ENCODE measurements at regions not wholly inside any gene's neighbourhood (a gene's known extent, or its start where the extent isn't known, plus 50 kb on each side); places are given as distances from the start of the nearest gene placed in this dataset.

DNA sequence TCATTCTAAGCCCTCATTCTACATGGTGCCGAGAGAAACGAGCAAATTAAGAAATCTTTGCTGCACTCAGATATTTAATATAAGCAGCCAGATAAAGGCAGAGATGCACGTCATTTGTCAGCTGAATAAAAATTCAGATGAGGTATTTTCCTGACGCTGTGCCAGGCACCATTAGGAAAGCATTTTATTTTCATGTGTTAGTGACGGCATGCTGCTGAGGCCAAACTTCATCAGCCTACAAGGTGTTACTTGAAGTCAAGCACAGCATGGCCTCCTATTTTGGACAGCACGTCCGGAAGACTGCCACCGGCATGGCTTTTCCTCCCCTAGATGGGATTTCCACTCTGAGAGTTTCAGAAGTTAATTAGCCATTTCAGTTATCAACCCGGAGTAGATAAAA is 70.3 kb downstream of the IRX3 start:
- Mint-ChIP-seq H3K27me3 (ENCODE audit: low read depth) (peaks cover 38% of the 10 kb centered on the region), H3K4me1 (peaks cover 25% of the 10 kb centered on the region), H3K4me3 (no peak overlapping the region), H3K27ac (no peak overlapping the region), H3K36me3 (ENCODE audit: low read depth) (no peaks in the 10 kb centered on the region), H3K9me3 (no peaks in the 10 kb centered on the region)
- TF ChIP-seq CTCF (IDR thresholded peaks at IDR 0.05; ENCODE audit: unreplicated experiment in 3 of 3), result no peak

GRCh38 chr16:54215471-54215870 is 71.1 kb downstream of the IRX3 start:
- H3K36me3 Mint-ChIP-seq (ENCODE audit: low read depth), result no peaks in the 10 kb centered on the region
- H3K27ac Mint-ChIP-seq, result no peak overlapping the region
- H3K4me1 Mint-ChIP-seq, result peaks cover 25% of the 10 kb centered on the region
- TF ChIP-seq CTCF (IDR thresholded peaks at IDR 0.05; ENCODE audit: unreplicated experiment in 3 of 3), result no peak
- no peak overlapping the region for H3K4me3 Mint-ChIP-seq
- no peaks in the 10 kb centered on the region for H3K9me3 Mint-ChIP-seq
- H3K27me3 Mint-ChIP-seq (ENCODE audit: low read depth), result peaks cover 40% of the 10 kb centered on the region

- no peak for TF ChIP-seq CTCF (IDR thresholded peaks at IDR 0.05; ENCODE audit: unreplicated experiment in 3 of 3)
- H3K9me3 Mint-ChIP-seq, result no peaks in the 10 kb centered on the region
- H3K4me3 Mint-ChIP-seq, result no peak overlapping the region
- no peak overlapping the region for H3K27ac Mint-ChIP-seq
- H3K27me3 Mint-ChIP-seq (ENCODE audit: low read depth), result peaks cover 51% of the 10 kb centered on the region
- peaks cover 28% of the 10 kb centered on the region for H3K4me1 Mint-ChIP-seq
- no peaks in the 10 kb centered on the region for H3K36me3 Mint-ChIP-seq (ENCODE audit: low read depth)
Observed at GRCh38 chr16:54213322-54213721, 73.3 kb downstream of the IRX3 start.

DNA sequence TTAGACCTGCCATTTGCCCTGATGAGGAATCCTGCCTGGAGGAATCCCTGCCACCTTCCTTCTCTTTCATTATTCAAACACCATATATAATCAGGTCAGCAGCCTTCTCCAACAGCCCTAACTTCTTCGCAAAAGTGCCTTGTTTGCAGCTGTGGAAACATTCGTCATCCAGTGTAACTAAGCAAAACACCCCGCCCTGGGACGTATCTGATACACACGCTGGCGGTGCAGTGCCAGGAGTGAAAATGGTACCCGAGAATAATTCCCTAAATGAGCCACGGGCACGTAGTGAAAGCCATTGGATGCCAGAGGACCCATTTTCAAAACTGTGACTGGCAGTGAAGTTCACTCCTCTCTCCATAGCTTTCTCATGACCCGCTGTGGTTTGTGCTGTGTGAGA is 73.7 kb downstream of the IRX3 start:
- H3K27me3 Mint-ChIP-seq (ENCODE audit: low read depth), result peaks cover 53% of the 10 kb centered on the region
- no peak overlapping the region for H3K27ac Mint-ChIP-seq
- TF ChIP-seq CTCF (IDR thresholded peaks at IDR 0.05; ENCODE audit: unreplicated experiment in 3 of 3), result no peak
- H3K9me3 Mint-ChIP-seq, result no peaks in the 10 kb centered on the region
- H3K4me1 Mint-ChIP-seq, result peaks cover 31% of the 10 kb centered on the region
- H3K36me3 Mint-ChIP-seq (ENCODE audit: low read depth), result no peaks in the 10 kb centered on the region
- H3K4me3 Mint-ChIP-seq, result no peak overlapping the region

GRCh38 chr16:54211203-54211602 is 75.4 kb downstream of the IRX3 start:
- H3K27ac Mint-ChIP-seq, result no peak overlapping the region
- no peaks in the 10 kb centered on the region for H3K9me3 Mint-ChIP-seq

More at GRCh38 chr16:54211203-54211602, 75.4 kb downstream of the IRX3 start:
- no peak for TF ChIP-seq CTCF (IDR thresholded peaks at IDR 0.05; ENCODE audit: unreplicated experiment in 3 of 3)
- Mint-ChIP-seq H3K4me3 (no peak overlapping the region), H3K27me3 (ENCODE audit: low read depth) (peaks cover 48% of the 10 kb centered on the region), H3K36me3 (ENCODE audit: low read depth) (no peaks in the 10 kb centered on the region), H3K4me1 (peaks cover 26% of the 10 kb centered on the region)

Data from nephron (organoid).